T-cell (primary cell): ENCODE measurements at regions not wholly inside any gene's neighbourhood (a gene's known extent, or its start where the extent isn't known, plus 50 kb on each side); places are given as distances from the start of the nearest gene placed in this dataset.

Experiments
- ATAC-seq, 4 experiments: fragments of 200-7000 bp in 3 of 4; fragments of 150-1000 bp in 1 of 4; cut with Tn5 transposase; replicated peaks in 1 of 4; 1 replicate in 3 of 4; 2 replicates in 1 of 4; pipeline ENCODE4 v1.10.0; 2021; ENCODE audit warnings: moderate library complexity in 3 of 4, mild to moderate bottlenecking in 2 of 4, moderate number of reproducible peaks in 1 of 4
- CTCF ChIA-PET, 2 donors: fragments of 300-600 bp; sonication (Branson Sonifier 250); formaldehyde crosslinking; loops; one replicate each; lab custom pipeline; 2022; ENCODE audit warnings: antibody characterized with exemption in 2 of 2; lab: Charles Lee
- POLR2A ChIA-PET, 2 donors: fragments of 300-600 bp; sonication (Branson Sonifier 250); formaldehyde crosslinking; loops; one replicate each; lab custom pipeline; 2022; ENCODE audit warnings: antibody characterized with exemption in 2 of 2; lab: Charles Lee
- DNase-seq, 35 experiments: peaks; one replicate each; pipeline versions ENCODE4 v3.0.0 to v3.0.0-alpha.2; 2013 to 2023
- H3K27ac ChIP-seq: one replicate; pipeline ENCODE4 v1.5.1; 2013; ENCODE audit warnings: low read length
- H3K27me3 ChIP-seq, 2 experiments: replicated peaks in 1 of 2; 1 replicate in 1 of 2; 2 replicates in 1 of 2; pipeline versions ENCODE4 v1.6.1 to v1.7.0; 2013; ENCODE audit warnings: low read length in 1 of 2, mixed read lengths in 1 of 2; ENCODE audit not compliant: control insufficient read depth in 2 of 2, insufficient read depth in 2 of 2; ENCODE audit errors: extremely low read depth in 1 of 2
- H3K36me3 ChIP-seq, 2 donors: 1 replicate in 1 of 2; 2 replicates in 1 of 2; pipeline versions ENCODE4 v1.6.1 to v1.7.0; 2013; ENCODE audit warnings: low read length in 1 of 2; ENCODE audit not compliant: control insufficient read depth in 2 of 2, insufficient read depth in 1 of 2; ENCODE audit errors: extremely low read depth in 1 of 2
- H3K4me1 ChIP-seq, 2 experiments: 1 replicate in 1 of 2; 2 replicates in 1 of 2; pipeline versions ENCODE4 v1.6.1 to v1.7.0; 2013; ENCODE audit warnings: low read length in 2 of 2, mixed read lengths in 1 of 2; ENCODE audit not compliant: insufficient read depth in 2 of 2, control insufficient read depth in 1 of 2; ENCODE audit errors: extremely low read depth in 1 of 2
- H3K4me3 ChIP-seq, 2 donors: 1 replicate in 1 of 2; 2 replicates in 1 of 2; pipeline versions ENCODE4 v1.5.1 to v1.7.0; 2013; ENCODE audit warnings: mild to moderate bottlenecking in 2 of 2, low read length in 1 of 2, moderate library complexity in 1 of 2; ENCODE audit not compliant: control insufficient read depth in 1 of 2; ENCODE audit errors: extremely low read depth in 1 of 2
- H3K9me3 ChIP-seq: 2 replicates; pipeline ENCODE4 v1.7.0; 2013
- H3K27ac Mint-ChIP-seq, 2 donors: one replicate each; pipeline ENCODE4 v1.8.0; 2020 to 2021; ENCODE audit warnings: mild to moderate bottlenecking in 2 of 2, mixed read lengths in 2 of 2
- H3K27me3 Mint-ChIP-seq, 2 donors: one replicate each; pipeline ENCODE4 v1.8.0; 2021 to 2022; ENCODE audit warnings: mixed read lengths in 2 of 2
- H3K36me3 Mint-ChIP-seq: one replicate; pipeline ENCODE4 v1.8.0; 2021; ENCODE audit warnings: mixed read lengths
- H3K4me1 Mint-ChIP-seq, 3 donors: one replicate each; pipeline ENCODE4 v1.8.0; 2020 to 2022; ENCODE audit warnings: mixed read lengths in 3 of 3, mild to moderate bottlenecking in 1 of 3
- H3K4me3 Mint-ChIP-seq, 3 donors: one replicate each; pipeline ENCODE4 v1.8.0; 2020 to 2022; ENCODE audit warnings: mild to moderate bottlenecking in 3 of 3, mixed read lengths in 3 of 3, moderate library complexity in 3 of 3
- H3K9me3 Mint-ChIP-seq, 3 donors: one replicate each; pipeline ENCODE4 v1.8.0; 2020 to 2022; ENCODE audit warnings: mixed read lengths in 3 of 3
- WGBS: methylation state at CpG from one replicate; pipeline ENCODE4 v1.1.5; 2013; ENCODE audit warnings: missing lambda C conversion rate; ENCODE audit not compliant: insufficient coverage; 5-methylcytosine and 5-hydroxymethylcytosine counted together

DNA sequence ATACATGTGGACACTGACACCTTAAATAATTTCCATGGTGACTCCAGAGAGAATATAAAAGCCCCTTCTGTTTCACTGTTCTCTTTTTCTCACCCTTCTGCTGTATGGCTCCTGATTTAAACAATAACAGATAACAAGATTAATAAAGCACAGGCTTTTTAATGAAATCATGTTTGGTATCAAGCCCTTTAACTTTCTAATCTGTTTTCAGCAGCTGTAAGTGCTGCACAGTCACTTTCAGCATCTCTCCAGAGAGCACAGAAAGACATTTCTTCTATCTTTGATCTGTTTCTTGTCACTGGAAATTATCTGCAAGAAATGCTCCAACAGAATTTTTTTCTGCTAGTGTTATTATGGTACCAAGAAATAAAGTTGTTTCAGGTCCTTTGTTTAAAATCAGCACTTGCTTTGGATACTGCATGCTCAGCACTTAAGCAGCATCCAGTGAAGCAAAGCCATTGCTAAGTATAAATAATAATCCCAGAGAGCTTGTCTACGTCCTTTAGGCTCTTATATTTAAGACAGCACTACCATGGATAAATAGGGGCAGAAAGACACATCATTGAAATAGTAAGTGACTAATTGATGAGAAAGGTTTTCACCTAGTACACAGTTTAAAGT, 134.2 kb upstream of the CARD18 start:
- Histone ChIP-seq H3K4me1 (no peaks in the 10 kb centered on the region), H3K4me3 (no peak overlapping the region), H3K36me3 (no peaks in the 10 kb centered on the region), H3K27ac (no peak overlapping the region), H3K27me3 (no peaks in the 10 kb centered on the region), H3K9me3 (no peaks in the 10 kb centered on the region)
- Mint-ChIP-seq H3K4me3 (no peak overlapping the region), H3K9me3 (no peaks in the 10 kb centered on the region), H3K27ac (no peak overlapping the region), H3K4me1 (no peaks in the 10 kb centered on the region), H3K27me3 (peaks cover 0 to 9% of the 10 kb centered on the region in 2 donors), H3K36me3 (no peaks in the 10 kb centered on the region)
- ChIA-PET CTCF (no interaction called here), POLR2A (no interaction called here)
- no CpG with 5 or more reads among the region's 1 CpG for WGBS
- no peak for DNase-seq
- ATAC-seq, result no peak

DNA sequence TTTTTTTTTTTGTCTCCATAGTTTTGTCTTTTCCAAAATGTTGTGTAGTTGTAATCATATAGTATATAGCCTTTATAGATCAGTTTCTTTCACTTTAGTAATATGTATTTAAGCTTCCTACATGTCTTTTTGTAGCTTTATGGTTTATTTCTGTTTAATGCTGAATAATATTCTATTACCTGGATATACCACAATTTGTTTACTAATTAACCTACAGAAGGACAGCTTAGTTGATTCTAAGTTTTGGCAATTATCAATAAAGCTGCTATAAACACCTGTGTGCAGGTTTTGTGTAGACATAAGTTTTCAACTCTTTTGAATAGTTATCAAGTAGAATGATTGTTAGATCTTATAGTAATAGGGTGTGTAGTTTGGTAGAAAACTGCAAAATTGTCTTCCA, 130.3 kb upstream of the CARD18 start:
- no peak for ATAC-seq

GRCh38 chr11:105268404-105269062, 129.0 kb upstream of the CARD18 start:
- no peaks in the 10 kb centered on the region for H3K36me3 ChIP-seq
- Mint-ChIP-seq H3K4me3 (no peak overlapping the region), H3K27ac (no peak overlapping the region), H3K36me3 (no peaks in the 10 kb centered on the region), H3K4me1 (peaks cover 0 to 4% (median 0%) of the 10 kb centered on the region in 3 donors), H3K27me3 (peaks cover 0 to 4% of the 10 kb centered on the region in 2 donors), H3K9me3 (no peaks in the 10 kb centered on the region)
- H3K27ac ChIP-seq, result no peak overlapping the region
- WGBS, result no CpG with 5 or more reads among the region's 9 CpGs
- H3K27me3 ChIP-seq, result no peaks in the 10 kb centered on the region
- H3K4me1 ChIP-seq, result no peaks in the 10 kb centered on the region
- H3K4me3 ChIP-seq, result no peak overlapping the region
- ChIA-PET CTCF (no interaction called here), POLR2A (no interaction called here)
- no peaks in the 10 kb centered on the region for H3K9me3 ChIP-seq
- no peak for DNase-seq
- no peak for ATAC-seq

More for the DNA sequence above, 130.3 kb upstream of the CARD18 start:
- Mint-ChIP-seq H3K4me1 (peaks cover 0 to 4% (median 0%) of the 10 kb centered on the region in 3 donors), H3K27me3 (peaks cover 0 to 9% of the 10 kb centered on the region in 2 donors), H3K36me3 (no peaks in the 10 kb centered on the region), H3K27ac (no peak overlapping the region), H3K4me3 (no peak overlapping the region), H3K9me3 (no peaks in the 10 kb centered on the region)
- Histone ChIP-seq H3K4me1 (no peaks in the 10 kb centered on the region), H3K9me3 (no peaks in the 10 kb centered on the region), H3K27ac (no peak overlapping the region), H3K4me3 (no peak overlapping the region), H3K27me3 (no peaks in the 10 kb centered on the region), H3K36me3 (no peaks in the 10 kb centered on the region)
- DNase-seq, result no peak
- ChIA-PET CTCF (no interaction called here), POLR2A (no interaction called here)

GRCh38 chr11:105265845-105266244, 126.3 kb upstream of the CARD18 start:
- no CpG with 5 or more reads among the region's 1 CpG for WGBS
- DNase-seq (no peak), ATAC-seq (no peak)
- no peaks in the 10 kb centered on the region for H3K4me1 ChIP-seq
- CTCF ChIA-PET, result no interaction called here
- peaks cover 0 to 4% (median 0%) of the 10 kb centered on the region in 3 donors for H3K4me1 Mint-ChIP-seq
- H3K27ac Mint-ChIP-seq, result no peak overlapping the region
- H3K27ac ChIP-seq, result no peak overlapping the region
- no peaks in the 10 kb centered on the region for H3K36me3 Mint-ChIP-seq
- no peaks in the 10 kb centered on the region for H3K9me3 ChIP-seq
- H3K27me3 Mint-ChIP-seq, result peaks cover 0 to 2% of the 10 kb centered on the region in 2 donors
- H3K36me3 ChIP-seq, result no peaks in the 10 kb centered on the region
- no peak overlapping the region for H3K4me3 ChIP-seq
- no peak overlapping the region for H3K4me3 Mint-ChIP-seq
- POLR2A ChIA-PET, result interaction anchor here in 1 of 2 donors (0.6 kb wide), 1 partner anchor 46 kb away, joined by 13 read pairs; no protein-coding TSS in a partner anchor
- no peaks in the 10 kb centered on the region for H3K27me3 ChIP-seq
- no peaks in the 10 kb centered on the region for H3K9me3 Mint-ChIP-seq

- no peak for DNase-seq
- WGBS, result no CpG with 5 or more reads among the region's 1 CpG
- CTCF ChIA-PET, result no interaction called here
- H3K4me1 ChIP-seq, result no peaks in the 10 kb centered on the region
- no peak overlapping the region for H3K27ac Mint-ChIP-seq
- H3K27ac ChIP-seq, result no peak overlapping the region
- H3K36me3 ChIP-seq, result no peaks in the 10 kb centered on the region
- H3K9me3 ChIP-seq, result no peaks in the 10 kb centered on the region
- POLR2A ChIA-PET, result no interaction called here
- H3K27me3 ChIP-seq, result no peaks in the 10 kb centered on the region
- H3K4me1 Mint-ChIP-seq, result peaks cover 0 to 4% (median 0%) of the 10 kb centered on the region in 3 donors
- no peak overlapping the region for H3K4me3 Mint-ChIP-seq
- H3K27me3 Mint-ChIP-seq, result peaks cover 0 to 2% of the 10 kb centered on the region in 2 donors
- H3K4me3 ChIP-seq, result no peak overlapping the region
- no peaks in the 10 kb centered on the region for H3K36me3 Mint-ChIP-seq
- H3K9me3 Mint-ChIP-seq, result no peaks in the 10 kb centered on the region
- no peak for ATAC-seq
Measured at GRCh38 chr11:105260976-105261375, 121.4 kb upstream of the CARD18 start.

DNA sequence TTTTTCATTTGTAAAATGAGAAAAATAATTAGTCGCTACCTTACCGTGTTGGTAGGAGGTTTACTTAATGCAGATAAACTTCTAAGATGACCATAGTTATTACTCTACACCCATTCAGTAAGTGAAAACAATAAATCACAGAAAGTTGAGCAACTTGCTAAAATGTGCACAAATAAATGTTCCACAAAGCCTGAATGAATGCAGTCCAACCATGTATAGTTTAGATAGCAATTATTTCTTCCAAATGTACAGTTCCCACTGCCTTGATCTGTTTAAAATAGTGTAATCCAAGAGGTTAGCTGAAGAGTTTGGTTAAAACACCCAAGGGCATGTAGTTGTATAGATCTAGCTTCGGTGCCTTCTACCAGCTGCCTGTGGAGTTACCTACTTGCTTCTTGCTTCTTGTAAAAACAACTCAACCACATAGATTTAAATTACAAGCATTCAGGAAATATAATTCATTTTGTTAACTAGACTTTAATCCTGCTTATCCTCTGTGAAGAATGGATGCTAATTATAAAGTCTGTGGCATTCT, 106.3 kb upstream of the CARD18 start:
- no CpG with 5 or more reads among the region's 3 CpGs for WGBS
- Histone ChIP-seq H3K27ac (no peak overlapping the region), H3K4me1 (no peaks in the 10 kb centered on the region), H3K4me3 (no peak overlapping the region), H3K27me3 (no peaks in the 10 kb centered on the region), H3K9me3 (no peaks in the 10 kb centered on the region), H3K36me3 (no peaks in the 10 kb centered on the region)
- ATAC-seq (no peak), DNase-seq (no peak)
- H3K4me3 Mint-ChIP-seq, result no peak overlapping the region
- H3K4me1 Mint-ChIP-seq, result no peaks in the 10 kb centered on the region
- H3K27ac Mint-ChIP-seq, result no peak overlapping the region
- peaks cover 0 to 6% (median 0%) of the 10 kb centered on the region in 3 donors for H3K9me3 Mint-ChIP-seq
- H3K27me3 Mint-ChIP-seq, result peaks cover 2 to 7% of the 10 kb centered on the region in 2 donors
- ChIA-PET POLR2A (no interaction called here), CTCF (no interaction called here)
- no peaks in the 10 kb centered on the region for H3K36me3 Mint-ChIP-seq
